CD4-positive, alpha-beta T cell treated with Interleukin-12 subunit alpha and Interleukin-12 subunit beta, for 1 hour (primary cell): ENCODE measurements at regions not wholly inside any gene's neighbourhood (a gene's known extent, or its start where the extent isn't known, plus 50 kb on each side); places are given as distances from the start of the nearest gene placed in this dataset.
A peak's percentile ranks its signal among the peaks of the same experiment; 100 is the strongest.

Experiments
- DNase-seq: peaks from one replicate; pipeline ENCODE4 v3.0.0-alpha.2; 2020

- no peak for DNase-seq
Measured at GRCh38 chr14:89600029-89600428, 183.0 kb upstream of the FOXN3 start.

- no peak for DNase-seq
Measured at GRCh38 chr14:89598548-89599186, 181.6 kb upstream of the FOXN3 start.

GRCh38 chr14:89592961-89593360, 175.9 kb upstream of the FOXN3 start:
- no peak for DNase-seq

GRCh38 chr14:89589400-89590118, 172.5 kb upstream of the FOXN3 start:
- no peak for DNase-seq

- no peak for DNase-seq
Measured at GRCh38 chr14:89588840-89589296, 171.8 kb upstream of the FOXN3 start.

- no peak for DNase-seq
Measured at GRCh38 chr14:89588016-89588415, 171.0 kb upstream of the FOXN3 start.

GRCh38 chr14:89587136-89587420, 170.0 kb upstream of the FOXN3 start:
- DNase-seq, result no peak

GRCh38 chr14:89586258-89587135, 169.5 kb upstream of the FOXN3 start:
- DNase-seq, result peak; percentile 14

GRCh38 chr14:89578156-89578555, 161.1 kb upstream of the FOXN3 start:
- no peak for DNase-seq

GRCh38 chr14:89576960-89577359, 159.9 kb upstream of the FOXN3 start:
- no peak for DNase-seq

GRCh38 chr14:89576145-89576927, 159.3 kb upstream of the FOXN3 start:
- no peak for DNase-seq

GRCh38 chr14:89575386-89576061, 158.5 kb upstream of the FOXN3 start:
- no peak for DNase-seq

GRCh38 chr14:89574420-89574819, 157.4 kb upstream of the FOXN3 start:
- no peak for DNase-seq

GRCh38 chr14:89573399-89573657, 156.3 kb upstream of the FOXN3 start:
- no peak for DNase-seq

GRCh38 chr14:89572596-89573398, 155.8 kb upstream of the FOXN3 start:
- no peak for DNase-seq

- DNase-seq, result no peak
Measured at GRCh38 chr14:89571491-89571890, 154.5 kb upstream of the FOXN3 start.

GRCh38 chr14:89566644-89567415, 149.8 kb upstream of the FOXN3 start:
- DNase-seq, result no peak

- DNase-seq, result no peak
Measured at GRCh38 chr14:89566180-89566579, 149.1 kb upstream of the FOXN3 start.

- DNase-seq, result no peak
Measured at GRCh38 chr14:89565607-89566006, 148.6 kb upstream of the FOXN3 start.

GRCh38 chr14:89564989-89565388, 148.0 kb upstream of the FOXN3 start:
- DNase-seq, result no peak
